Glutamatergic neuron (in vitro differentiated cells): ENCODE measurements at regions not wholly inside any gene's neighbourhood (a gene's known extent, or its start where the extent isn't known, plus 50 kb on each side); places are given as distances from the start of the nearest gene placed in this dataset.

Experiments
- DNase-seq: peaks from one replicate; pipeline ENCODE4 v3.0.0; 2022
- H3K27ac Mint-ChIP-seq: one replicate; pipeline ENCODE4 v1.8.0; 2020; ENCODE audit warnings: mild to moderate bottlenecking, mixed read lengths, inconsistent platforms; ENCODE audit not compliant: unreplicated experiment
- H3K27me3 Mint-ChIP-seq: one replicate; pipeline ENCODE4 v1.8.0; 2020; ENCODE audit warnings: mild to moderate bottlenecking, moderate library complexity, mixed read lengths, inconsistent platforms; ENCODE audit not compliant: unreplicated experiment
- H3K36me3 Mint-ChIP-seq: one replicate; pipeline ENCODE4 v1.8.0; 2020; ENCODE audit warnings: mild to moderate bottlenecking, mixed read lengths, inconsistent platforms; ENCODE audit not compliant: unreplicated experiment
- H3K4me1 Mint-ChIP-seq: one replicate; pipeline ENCODE4 v1.8.0; 2020; ENCODE audit warnings: mild to moderate bottlenecking, low read depth, mixed read lengths, inconsistent platforms; ENCODE audit not compliant: unreplicated experiment
- H3K4me3 Mint-ChIP-seq: one replicate; pipeline ENCODE4 v1.8.0; 2020; ENCODE audit warnings: mild to moderate bottlenecking, mixed read lengths, inconsistent platforms; ENCODE audit not compliant: unreplicated experiment
- H3K9me3 Mint-ChIP-seq: one replicate; pipeline ENCODE4 v1.8.0; 2020; ENCODE audit warnings: mild to moderate bottlenecking, moderate library complexity, mixed read lengths, inconsistent platforms; ENCODE audit not compliant: unreplicated experiment
- TF ChIP-seq, protein P1 (sequence below): fragments of 200-600 bp; sonication (generic); IDR thresholded peaks from one replicate; pipeline ENCODE4 v1.5.0; 2021; ENCODE audit not compliant: partially characterized antibody, unreplicated experiment

DNA sequence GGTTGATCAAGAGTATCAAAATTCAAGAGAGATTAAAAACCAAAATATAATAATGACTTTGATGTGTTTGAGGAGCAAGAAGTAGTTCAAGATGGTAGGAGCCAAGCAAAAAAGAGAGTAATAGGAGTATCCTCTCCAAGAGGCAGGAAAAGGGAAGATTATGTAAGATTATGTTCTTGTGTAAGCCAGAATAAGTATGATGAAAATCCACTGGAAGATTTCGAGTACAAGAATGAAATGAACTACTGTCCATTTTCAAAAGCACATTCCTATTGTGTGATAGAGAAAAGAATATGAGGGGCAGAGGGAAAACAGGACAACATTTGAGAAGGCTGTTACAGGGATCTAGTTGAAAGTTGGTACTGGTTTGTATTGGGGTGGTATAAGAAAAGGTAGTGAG lies 659.6 kb upstream of the INTU start:
- no peaks in the 10 kb centered on the region for H3K27me3 Mint-ChIP-seq
- H3K4me1 Mint-ChIP-seq: no peaks in the 10 kb centered on the region
- peaks cover 1% of the 10 kb centered on the region for H3K9me3 Mint-ChIP-seq
- no peak overlapping the region for H3K4me3 Mint-ChIP-seq
- H3K27ac Mint-ChIP-seq: no peak overlapping the region
- DNase-seq: no peak
- TF ChIP-seq, protein P1, sequence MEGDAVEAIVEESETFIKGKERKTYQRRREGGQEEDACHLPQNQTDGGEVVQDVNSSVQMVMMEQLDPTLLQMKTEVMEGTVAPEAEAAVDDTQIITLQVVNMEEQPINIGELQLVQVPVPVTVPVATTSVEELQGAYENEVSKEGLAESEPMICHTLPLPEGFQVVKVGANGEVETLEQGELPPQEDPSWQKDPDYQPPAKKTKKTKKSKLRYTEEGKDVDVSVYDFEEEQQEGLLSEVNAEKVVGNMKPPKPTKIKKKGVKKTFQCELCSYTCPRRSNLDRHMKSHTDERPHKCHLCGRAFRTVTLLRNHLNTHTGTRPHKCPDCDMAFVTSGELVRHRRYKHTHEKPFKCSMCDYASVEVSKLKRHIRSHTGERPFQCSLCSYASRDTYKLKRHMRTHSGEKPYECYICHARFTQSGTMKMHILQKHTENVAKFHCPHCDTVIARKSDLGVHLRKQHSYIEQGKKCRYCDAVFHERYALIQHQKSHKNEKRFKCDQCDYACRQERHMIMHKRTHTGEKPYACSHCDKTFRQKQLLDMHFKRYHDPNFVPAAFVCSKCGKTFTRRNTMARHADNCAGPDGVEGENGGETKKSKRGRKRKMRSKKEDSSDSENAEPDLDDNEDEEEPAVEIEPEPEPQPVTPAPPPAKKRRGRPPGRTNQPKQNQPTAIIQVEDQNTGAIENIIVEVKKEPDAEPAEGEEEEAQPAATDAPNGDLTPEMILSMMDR: no peak
- no peaks in the 10 kb centered on the region for H3K36me3 Mint-ChIP-seq

DNA sequence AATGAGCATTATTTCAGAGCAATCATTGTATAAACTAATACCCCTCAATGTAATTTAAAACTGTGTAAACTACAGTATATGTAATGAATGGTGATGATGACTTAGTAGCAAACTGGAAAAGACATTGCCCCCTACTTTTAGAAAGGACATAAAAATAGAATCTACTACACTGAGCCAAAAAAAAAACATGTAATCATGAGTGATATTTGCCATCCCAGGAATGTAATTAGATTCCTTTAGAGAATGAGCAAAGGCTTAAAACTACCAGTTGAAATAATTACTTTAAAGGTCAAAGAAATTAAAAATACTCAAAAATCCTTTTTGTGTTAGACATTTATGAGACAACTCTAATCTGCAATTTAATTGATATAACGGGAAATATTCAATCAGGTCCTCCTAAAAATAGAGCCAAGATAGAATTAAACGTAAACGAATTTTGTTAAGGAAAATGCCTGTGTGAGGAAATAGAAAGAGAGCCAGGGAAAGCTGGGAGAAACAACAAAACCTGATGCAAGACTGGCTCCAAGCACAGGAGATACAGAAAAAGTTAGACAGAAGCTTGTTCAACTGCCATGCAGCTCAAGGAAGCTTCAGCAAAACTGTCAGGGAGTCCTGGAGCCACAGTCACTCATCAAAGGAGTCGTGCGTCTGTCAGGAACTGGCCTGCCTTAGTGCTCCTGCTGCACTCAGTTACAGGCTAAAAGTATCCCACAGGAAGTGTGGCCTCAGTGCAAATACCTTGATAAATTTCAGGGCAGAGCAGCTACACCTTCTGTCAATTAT lies 655.7 kb upstream of the INTU start:
- Mint-ChIP-seq H3K27ac (no peak overlapping the region), H3K4me1 (no peaks in the 10 kb centered on the region), H3K36me3 (no peaks in the 10 kb centered on the region), H3K9me3 (no peaks in the 10 kb centered on the region), H3K27me3 (no peaks in the 10 kb centered on the region), H3K4me3 (no peak overlapping the region)
- TF ChIP-seq, protein P1: no peak
- DNase-seq: no peak

DNA sequence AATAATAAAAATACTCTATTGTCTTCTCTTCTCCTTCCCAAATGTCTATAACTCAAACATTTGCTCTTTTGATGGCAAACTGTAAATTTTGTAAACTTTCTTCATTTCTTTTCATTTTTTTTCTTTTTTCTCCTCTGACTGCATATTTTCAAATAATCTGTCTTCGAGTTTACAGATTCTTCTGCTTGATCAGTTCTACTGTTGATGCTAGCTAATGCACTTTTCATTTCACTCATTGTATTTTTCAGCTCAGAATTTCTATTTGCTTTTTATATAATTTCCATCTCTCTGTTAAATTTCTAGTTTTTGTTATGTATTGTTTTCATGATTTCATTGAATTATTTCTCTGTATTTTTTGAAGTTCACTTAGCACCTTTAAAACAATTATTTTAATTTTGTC lies 646.8 kb upstream of the INTU start:
- TF ChIP-seq, protein P1: no peak
- H3K27ac Mint-ChIP-seq: no peak overlapping the region
- no peak overlapping the region for H3K4me3 Mint-ChIP-seq
- H3K4me1 Mint-ChIP-seq: no peaks in the 10 kb centered on the region
- DNase-seq: no peak
- H3K27me3 Mint-ChIP-seq: no peaks in the 10 kb centered on the region
- no peaks in the 10 kb centered on the region for H3K9me3 Mint-ChIP-seq
- H3K36me3 Mint-ChIP-seq: peaks cover 13% of the 10 kb centered on the region

DNA sequence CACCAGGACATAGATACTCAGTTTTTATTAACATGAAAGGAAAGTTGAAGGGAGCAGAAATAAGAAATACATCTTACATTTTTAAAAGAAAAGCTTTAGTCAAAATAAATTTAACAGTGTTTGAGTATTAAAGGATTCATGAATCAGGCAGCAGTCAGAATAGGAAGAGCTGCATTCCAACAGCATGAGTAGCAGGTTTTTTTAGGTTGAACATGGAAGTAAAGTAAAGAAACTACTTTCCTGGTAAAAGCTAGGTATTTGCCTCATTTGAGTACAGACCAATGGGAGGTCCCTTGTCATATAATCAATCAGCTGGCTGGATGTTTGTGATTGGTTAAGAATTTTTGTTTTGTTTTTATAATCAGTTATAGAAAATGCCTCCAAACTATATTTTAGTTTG lies 645.9 kb upstream of the INTU start:
- TF ChIP-seq, protein P1: no peak
- DNase-seq: no peak
- Mint-ChIP-seq H3K36me3 (peaks cover 13% of the 10 kb centered on the region), H3K27ac (no peak overlapping the region), H3K4me1 (no peaks in the 10 kb centered on the region), H3K9me3 (no peaks in the 10 kb centered on the region), H3K4me3 (no peak overlapping the region), H3K27me3 (no peaks in the 10 kb centered on the region)

DNA sequence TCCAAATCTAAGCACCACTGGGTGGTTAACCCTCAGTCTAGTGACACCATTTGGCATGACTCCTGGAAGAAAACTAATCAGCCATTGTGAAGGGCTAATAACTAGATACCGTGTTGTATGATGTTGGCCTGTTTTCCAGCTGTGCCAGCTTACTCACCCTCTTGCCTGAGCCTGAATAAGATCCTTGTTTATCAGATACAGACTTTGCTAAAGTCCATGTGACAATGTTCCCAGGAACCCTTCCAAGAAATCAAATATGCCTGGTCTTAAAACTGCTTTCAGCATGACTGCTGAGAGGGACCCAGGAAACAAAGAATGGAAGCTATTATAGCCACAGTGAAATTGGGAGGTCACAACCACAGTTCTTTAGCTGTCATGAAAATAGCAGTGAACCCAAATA lies 640.8 kb upstream of the INTU start:
- Mint-ChIP-seq H3K27ac (no peak overlapping the region), H3K27me3 (no peaks in the 10 kb centered on the region), H3K36me3 (peaks cover under 1% of the 10 kb centered on the region), H3K4me3 (no peak overlapping the region), H3K4me1 (peaks cover 13% of the 10 kb centered on the region), H3K9me3 (peaks cover 2% of the 10 kb centered on the region)
- TF ChIP-seq, protein P1: no peak
- no peak for DNase-seq
